ENCODE measurements at regions not wholly inside any gene's neighbourhood (a gene's known extent, or its start where the extent isn't known, plus 50 kb on each side); places are given as distances from the start of the nearest gene placed in this dataset.

DNA sequence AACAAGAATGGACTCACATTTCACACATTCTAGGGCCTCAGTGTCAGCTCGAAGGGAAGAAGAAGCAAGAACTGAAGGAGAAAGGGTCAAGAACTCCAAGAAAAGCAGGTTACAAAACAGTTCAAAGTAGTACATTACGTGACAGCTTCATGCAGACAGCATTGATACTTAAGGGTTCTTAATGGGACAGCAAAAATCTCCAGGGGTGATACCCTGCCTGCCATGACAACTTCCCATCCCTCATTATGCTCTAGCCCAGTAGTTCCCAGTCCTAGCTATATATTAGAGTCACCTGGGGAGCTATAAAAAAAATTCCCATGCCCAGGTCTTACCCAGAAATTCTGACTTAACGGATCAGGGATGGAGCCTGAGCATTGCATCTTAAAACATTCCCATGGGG is 51.2 kb upstream of the PROX1 start:
- H3K9ac ChIP-seq (ENCODE audit: low read depth, low read length): no peak overlapping the region
- H3K4ac ChIP-seq (ENCODE audit: low read depth, low read length): no peak overlapping the region
- no peaks in the 10 kb centered on the region for H3K36me3 ChIP-seq (ENCODE audit: control insufficient read depth, insufficient read depth, low read length)
- H3K27ac ChIP-seq (ENCODE audit: insufficient read depth, low read length): no peak overlapping the region
- no peak overlapping the region for H2BK20ac ChIP-seq (ENCODE audit: low read depth, low read length)
- no peak overlapping the region for H3K14ac ChIP-seq (replicated peaks; ENCODE audit: low read depth, low read length)
- no peak overlapping the region for H2BK120ac ChIP-seq (ENCODE audit: low read depth, low read length)
- no peak overlapping the region for H3K23ac ChIP-seq (ENCODE audit: low read depth, low read length)
- H2BK15ac ChIP-seq (ENCODE audit: low read depth, low read length): no peak overlapping the region
- no peaks in the 10 kb centered on the region for H3K4me1 ChIP-seq (ENCODE audit: control insufficient read depth, insufficient read depth, low read length)
- H4K20me1 ChIP-seq (ENCODE audit: insufficient read depth, low read length): no peaks in the 10 kb centered on the region
- ChIA-PET POLR2A (ENCODE audit: unreplicated experiment) (no interaction called here), CTCF (no interaction called here)
- ATAC-seq (ENCODE audit: low read depth) (no peak), DNase-seq (no peak)
- TF ChIP-seq FOS (IDR thresholded peaks at IDR 0.05; ENCODE audit: low read depth, low read length) (no peak), MAFK (IDR thresholded peaks at IDR 0.05; ENCODE audit: low read depth, low read length) (no peak), BHLHE40 (IDR thresholded peaks at IDR 0.05; ENCODE audit: low read depth, low read length) (no peak), NFE2L2 (IDR thresholded peaks at IDR 0.05; ENCODE audit: low read depth, low read length) (no peak), MXI1 (IDR thresholded peaks at IDR 0.05; ENCODE audit: borderline replicate concordance, low read depth, low read length) (no peak), CHD1 (IDR thresholded peaks at IDR 0.05; ENCODE audit: low read depth, low read length) (no peak), RAD21 (IDR thresholded peaks at IDR 0.05; ENCODE audit: low read length) (no peak), POLR2A (IDR thresholded peaks at IDR 0.05; ENCODE audit: low read depth, low read length) (no peak), RCOR1 (IDR thresholded peaks at IDR 0.05; ENCODE audit: insufficient replicate concordance, low read length) (no peak), CEBPB (IDR thresholded peaks at IDR 0.05; ENCODE audit: low read depth, low read length) (no peak), MAZ (IDR thresholded peaks at IDR 0.05; ENCODE audit: borderline replicate concordance, low read depth, low read length) (no peak), SMC3 (IDR thresholded peaks at IDR 0.05; ENCODE audit: low read depth, low read length) (no peak), RFX5 (IDR thresholded peaks at IDR 0.05; ENCODE audit: low read depth, low read length) (no peak)
- TF ChIP-seq, protein P1, sequence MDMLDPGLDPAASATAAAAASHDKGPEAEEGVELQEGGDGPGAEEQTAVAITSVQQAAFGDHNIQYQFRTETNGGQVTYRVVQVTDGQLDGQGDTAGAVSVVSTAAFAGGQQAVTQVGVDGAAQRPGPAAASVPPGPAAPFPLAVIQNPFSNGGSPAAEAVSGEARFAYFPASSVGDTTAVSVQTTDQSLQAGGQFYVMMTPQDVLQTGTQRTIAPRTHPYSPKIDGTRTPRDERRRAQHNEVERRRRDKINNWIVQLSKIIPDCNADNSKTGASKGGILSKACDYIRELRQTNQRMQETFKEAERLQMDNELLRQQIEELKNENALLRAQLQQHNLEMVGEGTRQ (IDR thresholded peaks at IDR 0.05; ENCODE audit: low read depth, low read length): no peak
- TF ChIP-seq, protein P2, sequence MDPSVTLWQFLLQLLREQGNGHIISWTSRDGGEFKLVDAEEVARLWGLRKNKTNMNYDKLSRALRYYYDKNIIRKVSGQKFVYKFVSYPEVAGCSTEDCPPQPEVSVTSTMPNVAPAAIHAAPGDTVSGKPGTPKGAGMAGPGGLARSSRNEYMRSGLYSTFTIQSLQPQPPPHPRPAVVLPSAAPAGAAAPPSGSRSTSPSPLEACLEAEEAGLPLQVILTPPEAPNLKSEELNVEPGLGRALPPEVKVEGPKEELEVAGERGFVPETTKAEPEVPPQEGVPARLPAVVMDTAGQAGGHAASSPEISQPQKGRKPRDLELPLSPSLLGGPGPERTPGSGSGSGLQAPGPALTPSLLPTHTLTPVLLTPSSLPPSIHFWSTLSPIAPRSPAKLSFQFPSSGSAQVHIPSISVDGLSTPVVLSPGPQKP (IDR thresholded peaks at IDR 0.05; ENCODE audit: borderline replicate concordance, low read depth, low read length): no peak
- TF ChIP-seq, protein P3, sequence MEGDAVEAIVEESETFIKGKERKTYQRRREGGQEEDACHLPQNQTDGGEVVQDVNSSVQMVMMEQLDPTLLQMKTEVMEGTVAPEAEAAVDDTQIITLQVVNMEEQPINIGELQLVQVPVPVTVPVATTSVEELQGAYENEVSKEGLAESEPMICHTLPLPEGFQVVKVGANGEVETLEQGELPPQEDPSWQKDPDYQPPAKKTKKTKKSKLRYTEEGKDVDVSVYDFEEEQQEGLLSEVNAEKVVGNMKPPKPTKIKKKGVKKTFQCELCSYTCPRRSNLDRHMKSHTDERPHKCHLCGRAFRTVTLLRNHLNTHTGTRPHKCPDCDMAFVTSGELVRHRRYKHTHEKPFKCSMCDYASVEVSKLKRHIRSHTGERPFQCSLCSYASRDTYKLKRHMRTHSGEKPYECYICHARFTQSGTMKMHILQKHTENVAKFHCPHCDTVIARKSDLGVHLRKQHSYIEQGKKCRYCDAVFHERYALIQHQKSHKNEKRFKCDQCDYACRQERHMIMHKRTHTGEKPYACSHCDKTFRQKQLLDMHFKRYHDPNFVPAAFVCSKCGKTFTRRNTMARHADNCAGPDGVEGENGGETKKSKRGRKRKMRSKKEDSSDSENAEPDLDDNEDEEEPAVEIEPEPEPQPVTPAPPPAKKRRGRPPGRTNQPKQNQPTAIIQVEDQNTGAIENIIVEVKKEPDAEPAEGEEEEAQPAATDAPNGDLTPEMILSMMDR (conservative IDR thresholded peaks at IDR 0.05; ENCODE audit: low read depth, low read length): no peak
- H3K27me3 ChIP-seq (ENCODE audit: control insufficient read depth, insufficient read depth, low read length): no peaks in the 10 kb centered on the region
- no peaks in the 10 kb centered on the region; the same call in 1 of the 2 replicates for H3K9me3 ChIP-seq (ENCODE audit: control insufficient read depth, insufficient read depth, low read length)
- no peak overlapping the region for H4K8ac ChIP-seq (ENCODE audit: low read depth in 2 of 2, low read length in 2 of 2)
- H4K91ac ChIP-seq (ENCODE audit: insufficient read depth, low read depth, low read length): no peak overlapping the region
- no peak overlapping the region for H2AK9ac ChIP-seq (replicated peaks; ENCODE audit: low read depth, low read length, poor library complexity)
- no peak overlapping the region for H3K56ac ChIP-seq (ENCODE audit: extremely low read depth, insufficient read depth, low read length)
- no peaks in the 10 kb centered on the region for H3K9me1 ChIP-seq (ENCODE audit: insufficient read depth, low read length)
- no peak overlapping the region for H3K18ac ChIP-seq (ENCODE audit: low read depth, low read length)
- no TSS peak for BruUV-seq (replicated peaks)
- no peak overlapping the region for H4K5ac ChIP-seq (ENCODE audit: low read depth, low read length)
- in situ Hi-C loops (cut with MboI; ENCODE audit: low sequenced_read_pairs): no loop called here
- H2BK5ac ChIP-seq (ENCODE audit: low read depth, low read length, poor library complexity, severe bottlenecking): no peak overlapping the region
- H2AFZ ChIP-seq (replicated peaks; ENCODE audit: low read length, poor library complexity): no peak overlapping the region
- no peak overlapping the region for H3K4me3 ChIP-seq (ENCODE audit: insufficient read depth, low read depth, low read length)
- WGBS, 2 experiments (ENCODE audit: extremely low coverage in 2 of 2, insufficient read length in 1 of 2): no CpG with 5 or more reads among the region's 3 CpGs
- H3K4me2 ChIP-seq (ENCODE audit: low read depth, low read length): no peak overlapping the region
- dilution Hi-C loops (cut with HindIII; ENCODE audit: low sequenced_read_pairs, unreplicated experiment): no loop called here
- intact Hi-C loops (cut with micrococcal nuclease): no loop called here
- no peak overlapping the region for H2AK5ac ChIP-seq (ENCODE audit: low read depth, low read length)
- no peaks in the 10 kb centered on the region for H3K79me1 ChIP-seq (ENCODE audit: low read depth in 1 of 2, low read length in 2 of 2)

Measured in IMR-90 (cell line).